ENCODE measurements at regions not wholly inside any gene's neighbourhood (a gene's known extent, or its start where the extent isn't known, plus 50 kb on each side); places are given as distances from the start of the nearest gene placed in this dataset.

DNA sequence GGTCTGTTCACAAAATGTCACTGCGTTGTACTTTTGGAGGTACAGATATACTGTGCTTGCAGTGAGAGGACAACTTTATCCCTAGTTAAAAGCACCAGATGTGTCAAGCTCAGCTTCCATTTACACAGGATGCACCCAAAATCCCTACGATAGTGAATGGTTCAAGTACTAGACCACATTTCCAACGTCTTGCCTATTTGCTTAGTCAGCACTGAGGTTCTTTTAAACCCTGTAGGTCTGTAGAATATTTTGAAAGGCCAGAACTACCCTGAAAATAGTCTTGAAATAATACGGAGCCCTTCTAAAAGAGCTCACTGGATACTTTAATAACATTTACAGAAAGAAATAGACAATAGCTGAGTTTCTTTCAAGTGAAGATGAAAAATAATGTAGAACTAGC, 466.1 kb downstream of the FUT8 start:
- no peaks in the 10 kb centered on the region for H3K27me3 Mint-ChIP-seq (ENCODE audit: unreplicated experiment)
- H3K36me3 Mint-ChIP-seq (ENCODE audit: low read depth, unreplicated experiment): no peaks in the 10 kb centered on the region
- H3K27ac Mint-ChIP-seq (ENCODE audit: unreplicated experiment): no peak overlapping the region
- no peak overlapping the region for H3K4me3 Mint-ChIP-seq (ENCODE audit: unreplicated experiment)
- H3K4me1 Mint-ChIP-seq (ENCODE audit: unreplicated experiment): no peaks in the 10 kb centered on the region
- H3K9me3 Mint-ChIP-seq (ENCODE audit: unreplicated experiment): no peaks in the 10 kb centered on the region
- no peak for DNase-seq (ENCODE audit: low spot score)
- TF ChIP-seq, protein P1, sequence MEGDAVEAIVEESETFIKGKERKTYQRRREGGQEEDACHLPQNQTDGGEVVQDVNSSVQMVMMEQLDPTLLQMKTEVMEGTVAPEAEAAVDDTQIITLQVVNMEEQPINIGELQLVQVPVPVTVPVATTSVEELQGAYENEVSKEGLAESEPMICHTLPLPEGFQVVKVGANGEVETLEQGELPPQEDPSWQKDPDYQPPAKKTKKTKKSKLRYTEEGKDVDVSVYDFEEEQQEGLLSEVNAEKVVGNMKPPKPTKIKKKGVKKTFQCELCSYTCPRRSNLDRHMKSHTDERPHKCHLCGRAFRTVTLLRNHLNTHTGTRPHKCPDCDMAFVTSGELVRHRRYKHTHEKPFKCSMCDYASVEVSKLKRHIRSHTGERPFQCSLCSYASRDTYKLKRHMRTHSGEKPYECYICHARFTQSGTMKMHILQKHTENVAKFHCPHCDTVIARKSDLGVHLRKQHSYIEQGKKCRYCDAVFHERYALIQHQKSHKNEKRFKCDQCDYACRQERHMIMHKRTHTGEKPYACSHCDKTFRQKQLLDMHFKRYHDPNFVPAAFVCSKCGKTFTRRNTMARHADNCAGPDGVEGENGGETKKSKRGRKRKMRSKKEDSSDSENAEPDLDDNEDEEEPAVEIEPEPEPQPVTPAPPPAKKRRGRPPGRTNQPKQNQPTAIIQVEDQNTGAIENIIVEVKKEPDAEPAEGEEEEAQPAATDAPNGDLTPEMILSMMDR (IDR thresholded peaks at IDR 0.05; ENCODE audit: unreplicated experiment): no peak

DNA sequence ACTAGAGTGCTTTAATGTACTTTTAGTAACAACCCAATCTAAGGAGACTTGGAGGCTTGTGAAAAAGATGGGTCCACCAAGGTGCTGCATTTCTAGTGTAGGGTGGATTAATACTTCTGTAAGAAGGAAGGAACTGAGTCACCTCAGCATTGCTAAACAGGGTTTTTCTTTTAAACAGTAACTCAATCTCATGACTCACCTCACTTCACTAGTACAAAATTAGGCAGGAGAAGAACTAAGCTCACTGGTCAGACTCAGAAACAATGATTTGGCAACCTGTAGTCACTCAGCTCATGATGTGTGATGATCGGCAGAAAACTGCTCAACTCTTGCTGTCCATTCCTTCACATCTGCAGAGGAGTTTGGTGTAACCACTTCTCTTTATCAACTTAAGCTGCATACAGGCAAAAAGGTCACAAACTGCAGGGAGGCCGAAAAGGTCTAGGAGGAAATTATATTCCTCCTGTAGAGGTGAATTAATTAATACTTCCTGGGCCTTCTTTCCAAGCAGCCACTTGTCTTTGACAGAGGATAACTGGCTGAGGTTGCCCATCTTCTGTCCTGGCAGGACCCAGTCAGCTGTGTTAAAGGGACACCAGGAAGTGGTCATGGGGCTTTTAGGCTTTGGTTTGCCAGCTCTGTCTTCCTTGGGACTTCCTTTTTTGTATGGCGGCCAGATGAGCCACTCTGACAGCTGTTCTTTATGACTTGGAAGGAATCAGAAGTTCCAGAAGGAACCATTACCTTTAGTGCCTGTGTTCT, 466.9 kb downstream of the FUT8 start:
- H3K36me3 Mint-ChIP-seq (ENCODE audit: low read depth, unreplicated experiment): no peaks in the 10 kb centered on the region
- no peak overlapping the region for H3K4me3 Mint-ChIP-seq (ENCODE audit: unreplicated experiment)
- TF ChIP-seq, protein P1 (IDR thresholded peaks at IDR 0.05; ENCODE audit: unreplicated experiment): no peak
- DNase-seq (ENCODE audit: low spot score): no peak
- H3K4me1 Mint-ChIP-seq (ENCODE audit: unreplicated experiment): no peaks in the 10 kb centered on the region
- H3K9me3 Mint-ChIP-seq (ENCODE audit: unreplicated experiment): no peaks in the 10 kb centered on the region
- no peaks in the 10 kb centered on the region for H3K27me3 Mint-ChIP-seq (ENCODE audit: unreplicated experiment)
- H3K27ac Mint-ChIP-seq (ENCODE audit: unreplicated experiment): no peak overlapping the region

DNA sequence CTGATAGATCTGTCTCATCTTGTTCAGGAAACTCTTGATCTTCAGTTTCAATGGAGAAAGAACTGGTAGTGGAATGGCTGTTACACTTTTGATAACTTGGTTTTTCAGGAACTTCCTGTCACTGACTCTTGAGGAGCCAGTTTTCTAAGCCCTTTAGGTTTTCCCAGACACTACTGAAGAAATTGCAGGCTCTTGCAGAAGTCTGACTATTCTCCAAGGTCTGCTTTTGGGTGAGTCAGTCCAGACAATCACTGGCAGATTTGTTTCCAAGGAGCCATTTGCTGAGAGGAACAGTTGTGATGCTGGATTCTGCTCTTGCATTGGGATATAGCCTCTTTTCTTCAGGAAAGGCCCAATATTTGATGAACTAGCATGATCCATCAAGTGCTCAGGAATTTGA, 468.0 kb downstream of the FUT8 start:
- H3K9me3 Mint-ChIP-seq (ENCODE audit: unreplicated experiment): no peaks in the 10 kb centered on the region
- no peak overlapping the region for H3K4me3 Mint-ChIP-seq (ENCODE audit: unreplicated experiment)
- TF ChIP-seq, protein P1 (IDR thresholded peaks at IDR 0.05; ENCODE audit: unreplicated experiment): no peak
- no peak overlapping the region for H3K27ac Mint-ChIP-seq (ENCODE audit: unreplicated experiment)
- no peaks in the 10 kb centered on the region for H3K4me1 Mint-ChIP-seq (ENCODE audit: unreplicated experiment)
- H3K27me3 Mint-ChIP-seq (ENCODE audit: unreplicated experiment): no peaks in the 10 kb centered on the region
- H3K36me3 Mint-ChIP-seq (ENCODE audit: low read depth, unreplicated experiment): no peaks in the 10 kb centered on the region
- no peak for DNase-seq (ENCODE audit: low spot score)

DNA sequence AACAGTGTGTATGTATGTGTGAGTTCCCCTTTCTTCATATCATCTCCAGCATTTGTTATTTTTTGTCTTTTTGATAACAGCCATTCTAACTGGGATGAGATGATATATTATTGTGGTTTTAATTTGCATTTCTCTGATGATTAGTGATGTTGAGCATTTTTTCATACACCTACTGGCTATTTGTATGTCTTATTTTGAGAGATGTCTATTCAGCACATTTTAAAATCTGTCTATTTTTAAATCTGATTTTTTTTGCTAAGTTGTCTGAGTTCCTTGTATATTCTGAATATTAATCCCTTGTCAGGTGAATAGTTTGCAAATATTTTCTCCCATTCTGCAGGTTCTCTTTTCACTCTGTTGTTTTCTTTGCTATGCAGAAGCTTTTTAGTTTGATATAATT, 469.1 kb downstream of the FUT8 start:
- H3K9me3 Mint-ChIP-seq (ENCODE audit: unreplicated experiment): no peaks in the 10 kb centered on the region
- H3K4me1 Mint-ChIP-seq (ENCODE audit: unreplicated experiment): no peaks in the 10 kb centered on the region
- TF ChIP-seq, protein P1 (IDR thresholded peaks at IDR 0.05; ENCODE audit: unreplicated experiment): no peak
- no peak overlapping the region for H3K27ac Mint-ChIP-seq (ENCODE audit: unreplicated experiment)
- no peak overlapping the region for H3K4me3 Mint-ChIP-seq (ENCODE audit: unreplicated experiment)
- DNase-seq (ENCODE audit: low spot score): no peak
- H3K27me3 Mint-ChIP-seq (ENCODE audit: unreplicated experiment): no peaks in the 10 kb centered on the region
- H3K36me3 Mint-ChIP-seq (ENCODE audit: low read depth, unreplicated experiment): no peaks in the 10 kb centered on the region

DNA sequence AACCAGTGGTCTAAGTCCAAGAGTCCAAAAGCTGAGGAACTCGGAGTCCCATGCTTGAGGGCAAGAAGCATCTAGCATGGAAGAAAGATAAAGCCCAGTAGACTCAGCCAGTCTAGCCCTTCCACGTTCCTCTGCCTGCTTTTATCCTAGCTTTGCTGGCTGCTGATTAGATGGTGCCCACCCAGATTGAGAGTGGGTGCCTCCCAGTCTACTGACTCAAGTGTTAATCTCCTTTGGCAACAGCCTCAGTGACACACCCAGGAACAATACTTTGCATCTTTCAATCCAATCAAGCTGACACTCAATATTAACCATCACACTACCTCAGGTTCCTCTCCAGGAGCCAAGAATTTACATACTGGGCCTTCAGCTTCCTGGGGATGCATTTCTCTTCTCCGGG, 476.1 kb downstream of the FUT8 start:
- Mint-ChIP-seq H3K27me3 (ENCODE audit: unreplicated experiment) (no peaks in the 10 kb centered on the region), H3K36me3 (ENCODE audit: low read depth, unreplicated experiment) (no peaks in the 10 kb centered on the region), H3K4me1 (ENCODE audit: unreplicated experiment) (no peaks in the 10 kb centered on the region), H3K4me3 (ENCODE audit: unreplicated experiment) (no peak overlapping the region), H3K27ac (ENCODE audit: unreplicated experiment) (no peak overlapping the region), H3K9me3 (ENCODE audit: unreplicated experiment) (no peaks in the 10 kb centered on the region)
- no peak for DNase-seq (ENCODE audit: low spot score)
- TF ChIP-seq, protein P1 (IDR thresholded peaks at IDR 0.05; ENCODE audit: unreplicated experiment): no peak
